ENCODE measurements at regions not wholly inside any gene's neighbourhood (a gene's known extent, or its start where the extent isn't known, plus 50 kb on each side); places are given as distances from the start of the nearest gene placed in this dataset.

DNA sequence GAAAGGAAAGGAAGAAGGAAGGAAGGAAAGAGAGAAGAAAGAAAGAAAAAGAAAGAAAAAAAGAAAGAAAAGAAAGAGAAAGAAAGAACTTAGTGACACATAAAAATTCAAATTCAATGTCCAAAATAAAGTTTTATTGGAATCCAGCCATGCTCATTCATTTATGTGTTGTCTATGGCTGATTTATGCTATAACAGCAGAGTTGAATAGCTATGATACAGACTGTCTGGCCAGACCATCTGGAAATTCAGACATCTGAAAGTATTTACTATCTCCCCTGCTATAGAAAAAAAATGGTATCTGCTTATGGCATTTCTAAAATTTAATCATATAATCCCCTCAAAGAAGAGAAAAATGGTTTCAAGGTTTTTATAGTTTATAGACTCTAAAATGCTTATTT is 79.4 kb upstream of the RRP15 start:
- TF ChIP-seq CTCF (IDR thresholded peaks at IDR 0.05; ENCODE audit: low read length) = no peak
- TF ChIP-seq EZH2 (optimal IDR thresholded peaks at IDR 0.05; ENCODE audit: low read depth, low read length) = no peak

Data from MM.1S (cell line).